ENCODE measurements at regions not wholly inside any gene's neighbourhood (a gene's known extent, or its start where the extent isn't known, plus 50 kb on each side); places are given as distances from the start of the nearest gene placed in this dataset.

DNA sequence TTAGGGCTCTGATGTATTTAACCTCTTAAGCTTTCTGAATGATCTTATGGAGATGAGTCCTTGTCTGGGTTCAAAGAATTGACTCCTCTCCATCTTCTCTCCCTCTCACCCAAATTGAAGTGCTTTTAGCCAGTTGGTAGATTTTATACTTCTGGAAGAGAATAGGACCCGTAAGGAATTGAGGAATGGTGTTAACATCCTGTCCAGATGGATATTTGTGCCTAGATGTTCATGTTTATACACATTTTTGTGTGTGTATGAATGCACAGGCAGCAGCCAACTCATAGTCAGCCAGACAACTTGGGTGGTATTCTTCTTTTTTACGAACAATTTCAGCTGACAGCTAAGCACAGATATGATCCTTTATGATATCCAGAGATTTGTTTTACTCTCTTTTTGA lies 449.6 kb upstream of the RGS6 start:
- no peak for DNase-seq (ENCODE audit: extremely low read depth in 1 of 2, low read depth in 1 of 2)

DNA sequence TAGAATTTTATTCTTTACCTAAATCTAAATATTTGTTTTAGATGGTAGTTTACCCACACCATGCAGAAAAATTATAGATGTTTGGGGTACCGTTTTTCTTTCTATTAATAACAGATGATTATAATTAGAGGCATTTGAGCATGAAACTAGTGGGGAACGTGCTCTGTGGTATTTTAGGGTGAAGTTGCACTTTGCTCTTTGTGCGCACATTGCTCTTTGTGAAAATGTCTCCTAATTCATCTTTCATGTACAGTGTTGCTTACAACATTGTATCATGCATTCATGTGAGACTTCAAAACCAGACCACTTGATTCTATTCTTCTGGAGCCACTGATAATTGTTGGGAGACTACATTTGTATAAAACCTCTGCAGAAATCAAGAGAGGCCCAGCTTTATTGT lies 449.1 kb upstream of the RGS6 start:
- no peak for DNase-seq (ENCODE audit: extremely low read depth in 1 of 2, low read depth in 1 of 2)

GRCh38 chr14:71485833-71486232 lies 446.4 kb upstream of the RGS6 start:
- no peak for DNase-seq (ENCODE audit: extremely low read depth in 1 of 2, low read depth in 1 of 2)

DNA sequence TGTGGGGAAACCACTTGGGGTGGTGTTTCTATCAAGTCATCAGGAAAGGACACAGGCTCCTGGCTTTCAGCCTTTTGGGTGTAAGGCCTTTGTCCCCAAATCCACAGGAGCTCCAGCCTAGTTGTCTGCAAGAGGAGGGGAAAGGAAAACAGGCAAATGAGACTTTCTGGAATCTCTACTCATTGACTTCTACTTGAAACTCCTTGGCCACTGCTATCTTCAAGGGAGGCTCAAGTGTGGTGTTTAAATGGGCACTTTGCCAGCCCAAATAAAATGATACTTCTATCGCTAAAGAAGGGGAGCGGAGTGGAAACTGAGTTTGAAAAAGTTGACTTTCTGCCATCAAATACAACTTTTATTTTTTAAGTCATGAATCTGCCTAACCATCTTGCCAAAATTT lies 445.9 kb upstream of the RGS6 start:
- DNase-seq (ENCODE audit: extremely low read depth in 1 of 2, low read depth in 1 of 2) = no peak

DNA sequence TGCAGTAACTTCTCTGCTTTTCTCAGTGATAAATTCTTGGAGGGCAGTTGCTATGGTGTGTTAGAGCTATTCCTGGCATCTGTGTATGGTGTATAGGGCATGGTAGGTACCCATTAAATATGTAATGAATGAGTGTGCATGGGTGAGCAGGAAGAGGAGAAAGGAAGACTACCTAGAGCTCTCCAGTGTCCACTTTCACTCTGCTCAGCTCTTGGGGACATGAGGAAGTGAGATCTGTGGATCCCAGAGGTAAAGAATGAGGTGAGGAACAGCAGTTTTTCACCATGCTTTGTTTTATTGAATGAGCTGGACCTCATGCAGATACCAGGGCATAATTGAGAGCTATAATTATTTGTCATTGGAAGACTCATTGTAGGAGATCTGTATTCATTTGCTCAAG lies 444.8 kb upstream of the RGS6 start:
- no peak for DNase-seq (ENCODE audit: extremely low read depth in 1 of 2, low read depth in 1 of 2)

- no peak for DNase-seq (ENCODE audit: extremely low read depth in 1 of 2, low read depth in 1 of 2)
Measured at GRCh38 chr14:71487941-71488340, 444.3 kb upstream of the RGS6 start.

- DNase-seq (ENCODE audit: extremely low read depth in 1 of 2, low read depth in 1 of 2) = no peak
Measured at GRCh38 chr14:71488703-71489191, 443.5 kb upstream of the RGS6 start.

GRCh38 chr14:71489742-71490141 lies 442.5 kb upstream of the RGS6 start:
- no peak for DNase-seq (ENCODE audit: extremely low read depth in 1 of 2, low read depth in 1 of 2)

GRCh38 chr14:71491931-71492330 lies 440.3 kb upstream of the RGS6 start:
- no peak for DNase-seq (ENCODE audit: extremely low read depth in 1 of 2, low read depth in 1 of 2)

GRCh38 chr14:71492346-71492745 lies 439.9 kb upstream of the RGS6 start:
- no peak for DNase-seq (ENCODE audit: extremely low read depth in 1 of 2, low read depth in 1 of 2)

DNA sequence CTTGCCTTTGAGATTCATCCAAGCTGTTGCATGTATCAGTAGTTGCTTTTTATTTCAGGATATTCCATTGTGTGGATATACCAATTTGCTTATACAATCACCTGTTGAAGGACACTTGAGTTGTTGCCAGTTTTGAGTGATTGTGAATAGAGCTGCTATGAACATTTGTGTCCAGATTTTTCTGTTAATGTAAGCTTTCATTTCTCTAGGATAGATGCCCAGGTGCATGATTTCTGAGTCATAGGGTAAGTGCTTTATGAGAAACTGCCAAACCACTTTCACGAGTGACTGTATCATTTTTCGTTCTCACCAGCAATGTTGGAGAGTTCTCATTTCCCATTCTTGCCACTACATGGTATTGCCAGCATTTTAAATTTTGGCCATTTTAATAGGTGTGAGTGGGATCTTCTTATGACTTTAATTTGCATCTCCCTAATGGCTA lies 434.6 kb upstream of the RGS6 start:
- no peak for DNase-seq (ENCODE audit: extremely low read depth in 1 of 2, low read depth in 1 of 2)

GRCh38 chr14:71498212-71498611 lies 434.0 kb upstream of the RGS6 start:
- DNase-seq (ENCODE audit: extremely low read depth in 1 of 2, low read depth in 1 of 2) = no peak

GRCh38 chr14:71499018-71499417 lies 433.2 kb upstream of the RGS6 start:
- DNase-seq (ENCODE audit: extremely low read depth in 1 of 2, low read depth in 1 of 2) = no peak

GRCh38 chr14:71507681-71508080 lies 424.5 kb upstream of the RGS6 start:
- no peak for DNase-seq (ENCODE audit: extremely low read depth in 1 of 2, low read depth in 1 of 2)

DNA sequence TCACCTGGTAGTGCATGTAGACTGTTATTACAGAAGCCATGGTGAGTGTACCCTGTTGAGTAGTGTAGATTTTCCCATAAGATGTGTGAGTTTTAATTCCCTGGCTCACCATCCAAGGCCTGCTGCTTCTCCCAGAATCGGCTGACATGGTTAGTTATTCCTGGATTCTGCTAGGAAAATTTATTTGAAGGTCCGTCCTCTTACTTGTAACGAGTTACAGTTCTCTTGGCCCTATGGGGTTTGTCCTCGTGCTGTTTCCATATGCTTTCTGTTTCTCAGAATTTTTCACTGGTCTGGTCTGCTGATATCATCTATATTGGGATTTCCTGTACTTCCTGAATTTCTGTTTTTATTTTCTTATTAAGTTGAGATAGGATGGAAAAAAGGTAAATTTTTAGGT lies 423.3 kb upstream of the RGS6 start:
- DNase-seq (ENCODE audit: extremely low read depth in 1 of 2, low read depth in 1 of 2) = no peak

- no peak for DNase-seq (ENCODE audit: extremely low read depth in 1 of 2, low read depth in 1 of 2)
Measured at GRCh38 chr14:71511152-71511551, 421.1 kb upstream of the RGS6 start.

DNA sequence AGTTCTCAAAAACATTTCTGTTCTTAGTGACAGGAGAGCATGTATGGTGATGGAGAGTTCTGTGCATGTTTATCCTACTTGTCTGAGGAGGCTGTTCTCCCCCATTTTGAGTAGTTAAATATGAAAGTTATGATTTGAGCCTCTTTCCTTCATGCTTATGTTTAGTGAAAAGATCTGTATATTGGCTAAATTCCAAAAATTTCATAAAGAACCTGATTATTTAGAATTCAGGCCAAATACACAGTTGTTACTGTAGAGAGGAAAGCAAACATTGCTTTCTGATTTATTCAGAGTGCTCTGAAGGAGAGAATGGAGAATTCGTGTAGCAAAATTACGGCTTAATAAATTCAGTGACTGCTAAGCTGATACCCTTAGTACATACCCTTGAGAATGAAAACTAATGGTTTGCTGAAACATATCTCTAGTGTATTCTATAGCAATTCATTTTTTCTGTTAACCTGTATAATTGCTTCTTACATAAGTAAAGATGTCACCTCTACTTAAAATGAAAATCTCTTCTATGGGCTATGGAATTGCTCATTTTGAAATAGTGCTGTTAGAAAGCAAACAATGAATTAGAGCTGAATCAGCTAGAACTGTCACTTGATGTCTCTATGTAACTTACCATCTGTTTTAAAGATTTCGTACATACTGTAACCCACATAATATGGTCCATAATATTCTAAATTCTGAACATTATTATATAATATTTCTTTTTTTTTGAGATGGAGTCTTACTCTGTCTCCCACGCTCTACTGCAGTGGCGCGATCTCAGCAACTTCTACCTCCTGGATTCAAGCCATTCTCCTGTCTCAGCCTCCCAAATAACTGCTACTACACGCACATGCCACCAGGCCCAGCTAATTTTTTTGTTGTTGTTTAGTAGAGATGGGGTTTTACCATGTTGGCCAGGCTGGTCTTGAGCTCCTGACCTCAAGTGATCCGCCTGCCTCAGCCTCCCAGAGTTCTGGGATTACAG lies 417.0 kb upstream of the RGS6 start:
- DNase-seq (ENCODE audit: extremely low read depth in 1 of 2, low read depth in 1 of 2) = no peak

DNA sequence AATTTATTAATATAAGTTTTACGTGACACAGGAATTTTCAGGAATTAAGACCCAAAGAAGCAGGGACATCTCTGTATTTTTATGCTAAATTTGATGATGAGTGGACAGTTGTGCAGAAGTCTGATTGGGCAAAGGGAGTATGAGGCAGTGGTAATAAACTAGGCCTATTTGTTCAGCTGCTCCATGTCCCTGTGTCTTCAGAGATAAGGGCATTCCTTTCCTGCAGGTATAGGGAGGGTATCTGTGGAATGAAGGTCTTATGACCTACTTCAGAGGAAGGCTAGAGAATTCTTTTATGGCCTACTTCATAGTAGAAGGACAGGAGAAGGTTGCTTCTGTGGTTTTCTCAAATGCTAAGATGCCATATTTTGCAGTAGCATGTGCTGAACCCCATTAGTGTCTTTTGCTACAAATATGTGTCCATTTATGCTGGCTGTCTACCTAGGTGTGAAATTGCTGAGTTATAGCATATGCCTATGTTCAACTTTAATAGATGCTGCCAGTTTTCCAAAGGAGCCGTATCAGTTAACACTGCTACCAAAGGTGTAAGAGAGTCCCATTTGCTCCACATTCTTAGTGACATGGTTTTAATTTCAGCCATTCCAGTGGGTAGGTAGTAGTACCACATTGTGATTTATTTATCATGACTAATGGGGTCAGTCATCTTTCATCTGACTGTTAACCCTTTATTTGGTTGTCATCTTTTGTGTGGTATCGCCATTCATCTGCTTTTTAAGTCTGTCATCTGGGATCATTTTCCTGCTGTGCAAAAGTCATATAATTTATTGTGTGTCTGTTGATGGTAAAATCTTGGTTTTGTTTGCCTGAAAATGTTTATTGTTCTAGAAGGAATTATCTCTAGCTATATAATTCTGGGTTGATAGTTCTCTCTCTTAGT lies 410.7 kb upstream of the RGS6 start:
- no peak for DNase-seq (ENCODE audit: extremely low read depth in 1 of 2, low read depth in 1 of 2)

- DNase-seq (ENCODE audit: extremely low read depth in 1 of 2, low read depth in 1 of 2) = no peak
Measured at GRCh38 chr14:71523630-71524319, 408.5 kb upstream of the RGS6 start.

GRCh38 chr14:71524320-71524982 lies 407.8 kb upstream of the RGS6 start:
- DNase-seq (ENCODE audit: extremely low read depth in 1 of 2, low read depth in 1 of 2) = no peak
